Endothelial cell of umbilical vein (primary cell): ENCODE measurements at regions not wholly inside any gene's neighbourhood (a gene's known extent, or its start where the extent isn't known, plus 50 kb on each side); places are given as distances from the start of the nearest gene placed in this dataset.

Experiments used
- BruUV-seq: library from RNA; stranded (reverse); fragments of 400-500 nt; replicated peaks from 2 replicates; lab custom pipeline; 2021; lab: Mats Ljungman, UMichigan
- CTCF ChIA-PET: fragments of 300-600, 350-600 bp; sonication (Branson Sonifier 250); formaldehyde crosslinking; loops from one replicate; lab custom pipeline; 2021; ENCODE audit warnings: antibody characterized with exemption, inconsistent platforms; lab: Charles Lee
- POLR2A ChIA-PET: fragments of 300-600, 350-600 bp; sonication (Branson Sonifier 250); formaldehyde crosslinking; loops from one replicate; lab custom pipeline; 2021; ENCODE audit warnings: antibody characterized with exemption, inconsistent platforms; lab: Charles Lee
- DNase-seq: peaks from one replicate; pipeline ENCODE4 v3.0.0-alpha.2; 2011; ENCODE audit warnings: low read depth, low spot score
- FAIRE-seq: peaks from 2 replicates; lab custom pipeline; 2011; peaks lifted over from hg19 to GRCh38; lab: Jason Lieb, UNC
- H2AFZ ChIP-seq: 2 replicates; pipeline ENCODE4 v1.6.0; 2012; ENCODE audit warnings: low read depth, low read length, control low read depth, inconsistent platforms
- H3K27ac ChIP-seq: 2 replicates; pipeline ENCODE4 v1.5.1; 2011; ENCODE audit warnings: low read depth, mild to moderate bottlenecking, control low read depth, low read length, moderate library complexity; ENCODE audit not compliant: insufficient read depth
- H3K27me3 ChIP-seq, 2 experiments: 2 replicates each; pipeline versions ENCODE4 v1.6.0 to v1.6.1; 2011; ENCODE audit warnings: low read length in 2 of 2, mixed read lengths in 1 of 2; ENCODE audit not compliant: control insufficient read depth in 2 of 2, insufficient read depth in 2 of 2
- H3K36me3 ChIP-seq, 2 experiments: 2 replicates in 1 of 2; 3 replicates in 1 of 2; pipeline ENCODE4 v1.5.1; 2011; ENCODE audit warnings: low read length in 2 of 2, mild to moderate bottlenecking in 1 of 2, moderate library complexity in 1 of 2; ENCODE audit not compliant: control insufficient read depth in 2 of 2, insufficient read depth in 2 of 2; ENCODE audit errors: extremely low read depth in 1 of 2
- H3K4me1 ChIP-seq: 3 replicates; pipeline ENCODE4 v1.5.1; 2011; ENCODE audit warnings: mild to moderate bottlenecking, low read length; ENCODE audit not compliant: control insufficient read depth, insufficient read depth; ENCODE audit errors: extremely low read depth
- H3K4me2 ChIP-seq: 2 replicates; pipeline ENCODE4 v1.6.1; 2011; ENCODE audit warnings: low read length, control low read depth, mixed read lengths; ENCODE audit not compliant: insufficient read depth
- H3K4me3 ChIP-seq, 3 experiments: fragments of 200-600 bp in 1 of 3; sonication (generic), shearing (Covaris generic) in 1 of 3; replicated peaks in 1 of 3; 2 replicates each; pipeline ENCODE4 v1.5.1; 2011 to 2016; ENCODE audit warnings: control low read depth in 3 of 3, low read length in 3 of 3, mild to moderate bottlenecking in 2 of 3, inconsistent platforms in 1 of 3, low read depth in 1 of 3, moderate library complexity in 1 of 3; ENCODE audit not compliant: insufficient read depth in 1 of 3
- H3K79me2 ChIP-seq: 2 replicates; pipeline ENCODE4 v1.6.0; 2012; ENCODE audit warnings: low read length, inconsistent platforms; ENCODE audit not compliant: control insufficient read depth, insufficient read depth
- H3K9ac ChIP-seq: replicated peaks from 2 replicates; pipeline ENCODE3; 2011; ENCODE audit warnings: low read length, control low read depth; ENCODE audit not compliant: insufficient read depth; ENCODE audit errors: extremely low read depth
- H3K9me1 ChIP-seq: replicated peaks from 3 replicates; pipeline ENCODE4 v1.6.0; 2011; ENCODE audit warnings: mild to moderate bottlenecking, low read length; ENCODE audit not compliant: control insufficient read depth, insufficient read depth; ENCODE audit errors: extremely low read depth
- H3K9me3 ChIP-seq: replicated peaks from 2 replicates; pipeline ENCODE4 v1.5.1; 2012; ENCODE audit warnings: low read length, inconsistent platforms; ENCODE audit not compliant: control insufficient read depth, insufficient read depth
- H4K20me1 ChIP-seq: replicated peaks from 2 replicates; pipeline ENCODE3; 2011; ENCODE audit warnings: mild to moderate bottlenecking, low read length; ENCODE audit not compliant: control insufficient read depth, insufficient read depth; ENCODE audit errors: extremely low read depth
- EZH2 ChIP-seq: IDR thresholded peaks from 2 replicates; pipeline ENCODE4 v1.6.1; 2012; ENCODE audit warnings: borderline replicate concordance, low read depth, mild to moderate bottlenecking, moderate library complexity, low read length, inconsistent platforms; ENCODE audit not compliant: severe bottlenecking
- FOS ChIP-seq: IDR thresholded peaks from 2 replicates; pipeline ENCODE4 v1.6.1; 2011; ENCODE audit warnings: mild to moderate bottlenecking, low read length, moderate library complexity, borderline replicate concordance; ENCODE audit not compliant: insufficient read depth
- GATA2 ChIP-seq: IDR thresholded peaks from 2 replicates; pipeline ENCODE4 v1.7.0; 2011; ENCODE audit warnings: low read depth, mild to moderate bottlenecking, moderate library complexity, mixed read lengths, low read length; ENCODE audit not compliant: insufficient read length, insufficient read depth
- JUN ChIP-seq: IDR thresholded peaks from 2 replicates; pipeline ENCODE4 v1.6.1; 2011; ENCODE audit warnings: borderline replicate concordance, low read depth; ENCODE audit not compliant: insufficient read length, insufficient read depth
- MYC ChIP-seq: IDR thresholded peaks from one replicate; pipeline ENCODE4 v1.6.1; 2011; ENCODE audit warnings: mild to moderate bottlenecking, low read depth, low read length
- POLR2A ChIP-seq: IDR thresholded peaks from 2 replicates; pipeline ENCODE4 v1.6.1; 2012; ENCODE audit warnings: low read depth, mild to moderate bottlenecking, control low read depth, low read length
- POLR2AphosphoS5 ChIP-seq: IDR thresholded peaks from 2 replicates; pipeline ENCODE4 v1.6.1; 2012; ENCODE audit warnings: low read depth, mild to moderate bottlenecking, control low read depth, low read length, moderate library complexity; ENCODE audit not compliant: insufficient read depth
- dilution Hi-C: fragments of 300-500 bp; cut with MboI; formaldehyde crosslinking; loops from one replicate; pipeline ENCODE4 v1.15.0; 2019; ENCODE audit warnings: low sequenced_read_pairs; ENCODE audit not compliant: extremely low pct_ligation_motif_present
- intact Hi-C: fragments of 100-400 bp; cut with micrococcal nuclease; formaldehyde crosslinking; loops from one replicate; pipeline ENCODE4 v1.10.0; 2022
- TF ChIP-seq, protein P1 (sequence below): IDR thresholded peaks from 2 replicates; pipeline ENCODE4 v1.6.1; 2011; ENCODE audit not compliant: insufficient read depth, insufficient read length
- TF ChIP-seq, protein P2 (sequence below), 2 donors: IDR thresholded peaks; 1 replicate in 1 of 2; 2 replicates in 1 of 2; pipeline ENCODE4 v1.5.1; 2011; ENCODE audit warnings: low read length in 2 of 2, mild to moderate bottlenecking in 2 of 2, moderate library complexity in 2 of 2, control low read depth in 1 of 2, inconsistent platforms in 1 of 2, low read depth in 1 of 2; ENCODE audit not compliant: insufficient read depth in 1 of 2; ENCODE audit errors: extremely low read depth in 1 of 2

DNA sequence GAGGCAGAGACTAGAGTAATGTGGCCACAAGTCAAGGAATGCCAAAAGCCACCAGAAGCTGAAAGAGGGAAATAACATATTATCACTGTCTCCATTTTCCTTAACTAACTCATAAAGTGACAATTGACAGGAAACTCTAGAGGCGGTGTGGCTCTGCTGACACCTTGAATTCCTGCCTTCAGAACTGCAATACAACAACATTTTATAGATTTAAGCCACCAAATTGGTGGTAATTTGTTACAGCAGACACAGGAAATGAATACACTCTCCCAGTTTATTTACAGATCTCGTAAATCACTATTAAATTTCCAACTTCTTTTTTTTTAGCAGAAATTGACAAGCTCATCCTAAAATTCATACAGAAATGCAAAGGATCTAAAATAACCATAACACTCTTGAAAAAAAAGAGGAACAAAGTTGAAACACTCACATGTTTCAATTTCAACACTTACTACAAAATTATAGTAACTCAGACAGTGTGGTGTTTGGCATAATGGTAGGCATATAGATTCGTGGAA, 449.9 kb downstream of the OTOL1 start:
- H3K9me3 ChIP-seq, result peaks cover 2% of the 10 kb centered on the region
- no peak overlapping the region for H3K4me3 ChIP-seq
- BruUV-seq, result no TSS peak
- no peak overlapping the region for H3K9ac ChIP-seq
- TF ChIP-seq JUN, result no peak
- no peak for TF ChIP-seq EZH2
- no peak for TF ChIP-seq POLR2A
- TF ChIP-seq MYC, result no peak
- TF ChIP-seq GATA2, result no peak
- no peak for TF ChIP-seq FOS
- no peak for TF ChIP-seq POLR2AphosphoS5
- TF ChIP-seq, protein P1, sequence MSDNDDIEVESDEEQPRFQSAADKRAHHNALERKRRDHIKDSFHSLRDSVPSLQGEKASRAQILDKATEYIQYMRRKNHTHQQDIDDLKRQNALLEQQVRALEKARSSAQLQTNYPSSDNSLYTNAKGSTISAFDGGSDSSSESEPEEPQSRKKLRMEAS, result no peak
- TF ChIP-seq, protein P2, sequence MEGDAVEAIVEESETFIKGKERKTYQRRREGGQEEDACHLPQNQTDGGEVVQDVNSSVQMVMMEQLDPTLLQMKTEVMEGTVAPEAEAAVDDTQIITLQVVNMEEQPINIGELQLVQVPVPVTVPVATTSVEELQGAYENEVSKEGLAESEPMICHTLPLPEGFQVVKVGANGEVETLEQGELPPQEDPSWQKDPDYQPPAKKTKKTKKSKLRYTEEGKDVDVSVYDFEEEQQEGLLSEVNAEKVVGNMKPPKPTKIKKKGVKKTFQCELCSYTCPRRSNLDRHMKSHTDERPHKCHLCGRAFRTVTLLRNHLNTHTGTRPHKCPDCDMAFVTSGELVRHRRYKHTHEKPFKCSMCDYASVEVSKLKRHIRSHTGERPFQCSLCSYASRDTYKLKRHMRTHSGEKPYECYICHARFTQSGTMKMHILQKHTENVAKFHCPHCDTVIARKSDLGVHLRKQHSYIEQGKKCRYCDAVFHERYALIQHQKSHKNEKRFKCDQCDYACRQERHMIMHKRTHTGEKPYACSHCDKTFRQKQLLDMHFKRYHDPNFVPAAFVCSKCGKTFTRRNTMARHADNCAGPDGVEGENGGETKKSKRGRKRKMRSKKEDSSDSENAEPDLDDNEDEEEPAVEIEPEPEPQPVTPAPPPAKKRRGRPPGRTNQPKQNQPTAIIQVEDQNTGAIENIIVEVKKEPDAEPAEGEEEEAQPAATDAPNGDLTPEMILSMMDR (IDR thresholded peaks at IDR 0.05; ENCODE audit: extremely low read depth in 1 of 2, insufficient read depth in 1 of 2, low read depth in 1 of 2, low read length in 2 of 2), result no peak
- no peaks in the 10 kb centered on the region for H3K79me2 ChIP-seq
- no peaks in the 10 kb centered on the region for H3K27me3 ChIP-seq
- H3K4me2 ChIP-seq, result no peak overlapping the region
- DNase-seq (no peak), FAIRE-seq (no peak)
- dilution Hi-C loops, result no loop called here
- H4K20me1 ChIP-seq, result no peaks in the 10 kb centered on the region
- no peak overlapping the region for H3K27ac ChIP-seq
- POLR2A ChIA-PET, result no interaction called here
- no peaks in the 10 kb centered on the region for H3K4me1 ChIP-seq
- H2AFZ ChIP-seq, result no peak overlapping the region
- intact Hi-C loops, result no loop called here
- CTCF ChIA-PET, result no interaction called here
- H3K9me1 ChIP-seq, result no peaks in the 10 kb centered on the region
- no peaks in the 10 kb centered on the region for H3K36me3 ChIP-seq
